NCI-H748 (cell line): ENCODE measurements at regions not wholly inside any gene's neighbourhood (a gene's known extent, or its start where the extent isn't known, plus 50 kb on each side); places are given as distances from the start of the nearest gene placed in this dataset.
"Not testable (repeated sequence)": the region's sequence is repeated elsewhere in the genome, so short reads cannot be mapped to it uniquely, and the experiment has no call there.

ENCODE experiments used
- DNase-seq: peaks from one replicate; lab custom pipeline; 2025; ENCODE audit not compliant: unreplicated experiment; lab: John Stamatoyannopoulos, UW

GRCh38 chr5:155595791-155596190 lies 582.2 kb downstream of the KIF4B start:
- no peak for DNase-seq

- no peak for DNase-seq
Measured at GRCh38 chr5:155598552-155598951, 585.0 kb downstream of the KIF4B start.

GRCh38 chr5:155605920-155606319 lies 592.4 kb downstream of the KIF4B start:
- peak; percentile 78 for DNase-seq

GRCh38 chr5:155616779-155617392 lies 603.3 kb downstream of the KIF4B start:
- DNase-seq: peak; percentile 60

- no peak for DNase-seq
Measured at GRCh38 chr5:155619688-155620087, 606.1 kb downstream of the KIF4B start.

- DNase-seq: no peak
Measured at GRCh38 chr5:155620821-155621410, 607.4 kb downstream of the KIF4B start.

GRCh38 chr5:155624597-155625241 lies 611.2 kb downstream of the KIF4B start:
- peak; percentile 4 for DNase-seq

GRCh38 chr5:155625315-155625714 lies 611.8 kb downstream of the KIF4B start:
- DNase-seq: no peak

- no peak for DNase-seq
Measured at GRCh38 chr5:155625897-155626543, 612.5 kb downstream of the KIF4B start.

GRCh38 chr5:155626592-155626991 lies 613.0 kb downstream of the KIF4B start:
- no peak for DNase-seq

- no peak for DNase-seq
Measured at GRCh38 chr5:155628346-155628745, 614.8 kb downstream of the KIF4B start.

- no peak for DNase-seq
Measured at GRCh38 chr5:155629597-155629996, 616.0 kb downstream of the KIF4B start.

GRCh38 chr5:155631116-155631515 lies 617.6 kb downstream of the KIF4B start:
- DNase-seq: no peak

GRCh38 chr5:155633338-155633957 lies 619.9 kb downstream of the KIF4B start:
- no peak for DNase-seq

- DNase-seq: no peak
Measured at GRCh38 chr5:155649666-155650065, 636.1 kb downstream of the KIF4B start.

- no peak for DNase-seq
Measured at GRCh38 chr5:155655569-155655968, 642.0 kb downstream of the KIF4B start.

GRCh38 chr5:155661859-155662258 lies 648.3 kb downstream of the KIF4B start:
- no peak for DNase-seq

- peak; percentile 15 for DNase-seq
Measured at GRCh38 chr5:155665361-155665760, 651.8 kb downstream of the KIF4B start.

GRCh38 chr5:155672001-155672400 lies 655.0 kb upstream of the SGCD start:
- not testable (repeated sequence) for DNase-seq

- DNase-seq: no peak
Measured at GRCh38 chr5:155676967-155677366, 650.0 kb upstream of the SGCD start.

GRCh38 chr5:155678371-155678770 lies 648.6 kb upstream of the SGCD start:
- no peak for DNase-seq

- DNase-seq: peak; percentile 22
Measured at GRCh38 chr5:155679530-155679929, 647.4 kb upstream of the SGCD start.
